T-helper 9 cell (primary cell): ENCODE measurements at regions not wholly inside any gene's neighbourhood (a gene's known extent, or its start where the extent isn't known, plus 50 kb on each side); places are given as distances from the start of the nearest gene placed in this dataset.
"Not testable (repeated sequence)": the region's sequence is repeated elsewhere in the genome, so short reads cannot be mapped to it uniquely, and the experiment has no call there.

ENCODE experiments used
- DNase-seq: peaks from one replicate; pipeline ENCODE4 v3.0.0-alpha.2; 2020

- no peak for DNase-seq
These were observed 294.0 kb upstream of the UGT8 start for GRCh38 chr4:114304567-114304966.

DNA sequence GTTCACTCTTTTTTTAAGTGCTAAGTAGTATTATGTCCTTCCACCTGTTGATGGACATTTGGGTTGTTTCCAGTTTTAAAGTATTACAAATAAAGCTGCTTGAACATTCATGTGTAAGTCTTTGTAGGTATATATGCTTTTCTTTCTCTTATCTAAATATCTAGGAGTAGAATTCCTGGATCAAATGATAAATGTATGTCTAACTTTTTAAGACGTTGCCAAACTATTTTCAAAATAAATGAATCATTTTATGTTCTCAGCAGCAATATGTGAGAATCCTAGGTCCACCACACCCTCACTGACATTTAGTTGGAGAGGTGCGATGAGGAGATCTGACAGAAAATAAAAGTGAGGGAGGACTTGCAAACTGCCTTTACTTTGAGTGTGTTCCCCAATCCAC, 291.7 kb upstream of the UGT8 start:
- DNase-seq: no peak

DNA sequence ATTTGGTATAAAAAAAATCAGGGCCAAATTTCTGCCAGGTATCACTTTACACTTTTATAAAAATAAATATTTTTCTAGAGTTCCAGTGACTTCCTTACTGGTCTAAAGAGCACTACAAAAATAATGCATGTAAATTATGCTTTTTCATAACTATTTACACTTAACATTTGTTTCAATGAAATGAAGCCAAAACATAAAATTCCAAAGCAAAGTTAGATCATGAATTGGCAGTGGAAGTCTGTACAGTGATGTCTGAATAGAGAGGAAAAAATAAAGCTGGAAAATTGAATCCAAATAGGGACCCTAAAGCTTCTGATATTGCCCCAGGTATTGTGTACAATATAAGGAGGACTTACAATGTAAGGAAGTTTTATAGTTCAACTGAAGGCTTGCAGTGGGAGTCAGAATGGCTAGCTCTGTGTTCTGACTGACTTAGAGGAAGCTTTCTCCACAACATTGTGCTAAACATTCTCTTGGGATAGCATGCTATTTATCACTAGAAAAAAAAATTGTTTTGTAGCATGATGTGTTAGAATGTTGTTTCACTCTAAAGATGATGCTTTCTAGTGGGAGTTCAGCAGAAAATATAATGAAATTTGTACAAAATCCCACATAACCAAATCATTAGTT, 288.2 kb upstream of the UGT8 start:
- no peak for DNase-seq

DNA sequence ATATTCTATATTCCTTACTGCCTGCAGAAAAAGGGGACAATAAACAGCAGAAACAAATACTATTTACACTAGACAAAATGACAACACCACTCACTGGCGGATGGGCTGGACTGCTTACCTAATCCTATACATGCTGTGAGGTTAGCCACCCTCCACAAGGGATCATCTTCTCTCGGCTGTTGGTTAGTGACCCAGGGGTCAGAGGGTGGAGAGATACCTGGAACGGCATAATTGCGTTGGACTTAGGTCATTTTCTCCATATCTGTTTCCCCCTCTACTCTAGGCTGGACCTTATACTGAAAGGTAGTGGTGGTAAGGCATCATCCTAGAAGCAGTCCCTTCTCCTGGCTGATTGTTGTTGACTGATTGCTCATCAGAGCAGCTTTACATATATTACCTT, 286.8 kb upstream of the UGT8 start:
- DNase-seq: no peak

GRCh38 chr4:114312338-114312737, 286.3 kb upstream of the UGT8 start:
- no peak for DNase-seq

DNA sequence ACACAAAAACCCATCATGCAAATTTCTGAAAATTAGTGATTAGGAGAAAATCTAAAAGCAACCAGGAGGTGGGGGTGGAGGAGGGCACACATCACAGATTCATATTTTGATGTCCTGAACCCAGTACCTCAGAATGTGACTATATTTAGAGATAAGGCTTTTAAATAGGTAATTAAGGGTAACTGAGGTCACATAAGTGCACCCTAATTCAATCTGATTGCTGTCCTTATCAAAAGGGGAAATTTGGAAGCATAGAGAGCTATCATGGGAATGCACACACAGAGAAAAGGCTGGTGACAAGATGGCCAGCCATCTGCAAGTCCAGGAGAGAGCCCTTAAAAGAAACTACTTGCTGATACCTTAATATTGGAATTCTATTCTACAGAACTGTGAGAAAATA, 281.8 kb upstream of the UGT8 start:
- no peak for DNase-seq

GRCh38 chr4:114317564-114317963, 281.0 kb upstream of the UGT8 start:
- no peak for DNase-seq

DNA sequence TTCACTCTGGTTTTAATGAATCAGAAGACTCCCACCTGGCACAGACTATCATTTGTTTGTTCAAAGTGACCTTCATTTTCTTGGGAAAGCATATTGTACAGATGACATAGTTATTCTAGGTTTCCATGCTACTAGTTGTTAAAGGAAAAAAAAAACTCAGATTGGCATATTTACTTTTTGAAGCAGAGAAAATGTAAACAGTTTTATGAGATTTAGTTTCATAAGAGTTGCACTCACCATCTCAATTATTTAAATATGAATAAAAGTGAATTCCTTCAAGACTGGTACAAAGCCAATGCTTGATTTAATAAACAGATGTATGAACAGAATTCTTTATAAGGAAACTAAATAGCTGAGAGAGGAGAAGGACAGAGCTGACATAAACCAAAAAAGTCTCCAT, 280.3 kb upstream of the UGT8 start:
- no peak for DNase-seq

GRCh38 chr4:114320126-114320525, 278.5 kb upstream of the UGT8 start:
- DNase-seq: no peak

- DNase-seq: no peak
These were observed 277.2 kb upstream of the UGT8 start for GRCh38 chr4:114321366-114321765.

DNA sequence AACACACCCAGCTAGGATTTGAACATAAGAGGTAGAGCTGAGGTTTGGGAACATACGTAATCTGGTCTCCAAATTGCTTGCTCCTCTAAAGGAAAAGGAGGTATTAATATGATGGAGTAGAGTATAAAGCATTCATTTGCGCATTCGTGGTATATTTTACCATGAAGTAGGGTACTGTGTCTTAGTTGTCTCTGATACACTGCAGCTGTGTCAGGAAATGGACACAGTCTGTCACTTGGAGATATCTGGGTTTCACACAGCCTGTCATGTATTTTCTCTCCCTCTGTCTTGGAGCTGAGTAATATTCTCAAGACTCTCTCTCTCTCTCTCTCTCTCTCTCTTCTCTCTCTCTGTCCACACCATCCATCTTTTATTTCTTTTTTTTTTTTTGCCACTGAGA, 274.8 kb upstream of the UGT8 start:
- DNase-seq: no peak

GRCh38 chr4:114326358-114326757, 272.2 kb upstream of the UGT8 start:
- no peak for DNase-seq

GRCh38 chr4:114332119-114332518, 266.5 kb upstream of the UGT8 start:
- no peak for DNase-seq

DNA sequence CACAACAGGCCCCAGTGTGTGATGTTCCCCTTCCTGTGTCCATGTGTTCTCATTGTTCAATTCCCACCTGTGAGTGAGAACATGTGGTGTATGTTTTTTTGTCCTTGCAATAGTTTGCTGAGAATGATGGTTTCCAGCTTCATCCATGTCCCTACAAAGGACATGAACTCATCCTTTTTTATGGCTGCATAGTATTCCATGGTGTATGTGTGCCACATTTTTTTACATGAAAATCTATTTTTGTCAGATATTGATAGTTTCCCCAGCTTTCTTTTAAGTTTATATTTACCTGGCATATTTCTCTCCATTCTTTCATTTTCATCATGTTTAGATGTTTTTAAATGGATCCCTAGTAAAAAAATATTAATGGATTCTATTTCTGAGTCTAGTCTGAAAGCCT, 264.2 kb upstream of the UGT8 start:
- not testable (repeated sequence) for DNase-seq

DNA sequence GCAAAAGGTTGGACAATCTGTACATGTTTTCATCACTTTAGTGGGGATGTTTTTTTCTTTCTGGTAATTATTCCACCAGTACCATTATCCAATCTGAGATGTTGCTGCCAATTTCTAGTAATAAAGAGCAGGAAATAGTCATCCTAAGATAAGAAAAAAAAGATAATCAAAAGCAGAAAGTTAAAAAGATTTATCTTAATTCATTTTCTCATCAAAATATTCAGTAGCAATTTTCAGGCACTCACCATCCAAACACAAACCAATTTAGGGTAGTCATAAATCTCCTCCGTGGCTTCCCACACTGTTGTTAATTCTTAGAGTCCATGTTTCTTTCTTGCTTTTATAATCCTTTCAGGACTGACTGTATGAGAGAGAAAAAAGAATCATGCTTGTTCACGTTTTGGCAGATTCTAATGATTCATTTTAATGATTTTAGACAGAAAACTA, 263.7 kb upstream of the UGT8 start:
- no peak for DNase-seq

DNA sequence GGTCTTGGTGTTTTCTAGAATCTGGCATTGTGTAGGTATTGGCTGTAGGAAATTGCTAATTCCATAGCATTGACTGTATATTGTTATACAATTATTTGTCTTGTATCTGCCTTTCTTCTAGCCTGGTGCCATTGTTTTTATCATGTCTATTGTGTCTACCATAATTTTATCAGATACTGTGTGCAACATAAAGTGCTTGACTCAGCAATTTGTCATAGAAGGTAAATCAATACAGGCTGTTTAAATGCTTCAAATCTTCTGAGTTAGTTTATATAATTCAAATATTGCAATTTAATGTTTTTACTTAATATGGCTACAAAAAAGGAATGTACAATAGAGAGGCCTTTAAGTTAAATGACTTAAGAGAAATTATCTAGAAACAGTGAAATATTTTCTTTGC, 263.3 kb upstream of the UGT8 start:
- DNase-seq: no peak

DNA sequence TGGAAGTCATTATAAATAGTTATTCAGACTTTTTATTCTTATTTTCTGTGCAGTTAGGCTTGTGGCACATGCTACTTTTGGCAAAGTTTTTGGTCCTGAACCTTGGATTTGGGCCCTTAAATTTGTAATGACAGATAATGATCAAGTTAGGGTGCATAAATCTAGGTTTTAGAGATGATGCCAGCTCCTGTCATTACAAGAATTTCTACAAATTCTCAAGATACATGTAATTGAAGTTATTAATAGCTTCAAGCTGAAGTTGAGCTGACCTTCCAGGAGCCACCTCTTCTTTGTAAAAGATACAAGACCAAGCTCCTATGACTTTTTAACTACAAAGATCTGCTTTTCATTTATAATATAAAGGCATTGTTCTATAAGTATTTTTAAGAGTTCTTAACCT, 255.6 kb upstream of the UGT8 start:
- no peak for DNase-seq

DNA sequence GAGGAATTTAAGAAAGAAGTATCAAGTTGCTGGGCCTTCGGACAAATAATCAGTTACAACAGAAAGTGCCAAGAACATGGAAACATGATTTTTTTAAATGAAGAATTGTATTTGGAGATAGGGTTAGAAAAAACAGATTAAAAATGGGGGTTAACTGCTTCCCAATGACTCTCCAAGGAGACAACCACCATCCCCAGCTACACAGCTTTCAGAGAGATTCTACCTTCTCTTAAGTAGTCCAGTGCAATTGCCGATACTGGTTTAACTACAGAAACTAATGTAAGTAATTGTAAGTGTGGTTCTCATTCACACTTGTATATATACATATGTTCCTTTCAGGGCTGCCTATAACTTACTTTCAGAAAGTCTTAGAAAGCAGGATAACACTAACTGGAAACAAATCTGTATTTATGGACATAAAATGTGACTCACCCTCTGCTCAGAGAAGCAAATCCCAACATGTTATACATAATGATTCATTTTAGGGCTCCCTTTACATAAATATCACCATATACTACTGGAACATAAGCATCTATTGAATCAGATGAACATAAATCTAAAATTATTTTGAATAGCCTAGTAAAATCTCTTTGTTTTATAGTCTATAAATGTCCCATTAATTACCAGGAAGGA, 248.9 kb upstream of the UGT8 start:
- DNase-seq: no peak

- no peak for DNase-seq
These were observed 239.7 kb upstream of the UGT8 start for GRCh38 chr4:114358901-114359300.

- DNase-seq: no peak
These were observed 237.4 kb upstream of the UGT8 start for GRCh38 chr4:114361249-114361648.

GRCh38 chr4:114364857-114365256, 233.8 kb upstream of the UGT8 start:
- DNase-seq: no peak

- DNase-seq: no peak
These were observed 233.0 kb upstream of the UGT8 start for GRCh38 chr4:114365591-114365990.

GRCh38 chr4:114366368-114366767, 232.2 kb upstream of the UGT8 start:
- DNase-seq: no peak

DNA sequence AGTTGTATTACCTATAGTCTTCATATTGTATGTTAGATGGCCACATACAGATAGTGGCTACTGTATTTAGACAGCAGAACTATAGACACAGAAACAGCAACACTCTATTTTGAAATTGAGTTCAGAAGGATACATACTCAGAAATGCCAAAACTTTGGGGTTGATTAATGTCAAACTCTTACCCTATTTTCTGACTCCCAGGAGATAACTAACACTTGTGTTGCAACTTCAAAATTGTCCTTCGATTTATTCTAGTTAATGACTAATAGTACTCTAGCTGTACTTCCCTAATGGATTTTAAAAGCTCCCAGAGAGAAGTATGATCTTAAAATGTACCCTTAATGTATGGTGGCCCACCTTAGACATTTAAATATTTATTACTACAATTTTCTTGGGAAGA, 229.9 kb upstream of the UGT8 start:
- no peak for DNase-seq

GRCh38 chr4:114373508-114373907, 225.1 kb upstream of the UGT8 start:
- DNase-seq: no peak
